ENCODE measurements at regions not wholly inside any gene's neighbourhood (a gene's known extent, or its start where the extent isn't known, plus 50 kb on each side); places are given as distances from the start of the nearest gene placed in this dataset.

DNA sequence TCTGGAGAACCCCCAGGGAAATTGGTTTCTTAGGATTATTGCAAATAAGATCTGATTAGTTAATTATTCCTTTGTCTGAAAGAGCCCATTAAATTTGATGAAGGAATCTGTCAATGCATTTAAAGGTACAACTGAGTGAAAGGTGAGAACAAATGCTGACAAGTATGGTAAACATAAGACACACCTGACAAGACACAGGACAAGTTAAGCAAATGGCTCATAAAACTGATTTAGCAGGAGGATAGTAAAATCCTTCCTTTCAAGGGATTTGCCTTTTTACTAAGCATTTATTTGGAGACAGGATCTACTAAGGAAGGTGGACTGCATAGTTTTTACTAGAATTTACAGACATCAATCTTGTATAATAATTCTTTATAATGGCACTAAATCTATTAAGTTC, 553.9 kb downstream of the SPRY1 start:
- Mint-ChIP-seq H3K36me3 (ENCODE audit: low read depth, unreplicated experiment) (no peaks in the 10 kb centered on the region), H3K9me3 (ENCODE audit: unreplicated experiment) (no peaks in the 10 kb centered on the region), H3K4me3 (ENCODE audit: unreplicated experiment) (no peak overlapping the region), H3K27me3 (ENCODE audit: low read depth, unreplicated experiment) (no peaks in the 10 kb centered on the region), H3K4me1 (ENCODE audit: low read depth, unreplicated experiment) (no peaks in the 10 kb centered on the region), H3K27ac (ENCODE audit: unreplicated experiment) (no peak overlapping the region)
- Histone ChIP-seq H2AFZ (ENCODE audit: low read depth, low read length) (no peak overlapping the region), H3K4me2 (ENCODE audit: low read length) (no peak overlapping the region), H3K79me2 (ENCODE audit: insufficient read depth, low read length) (no peaks in the 10 kb centered on the region), H3K9ac (ENCODE audit: low read length) (no peak overlapping the region), H3K27ac (ENCODE audit: low read depth, low read length) (no peak overlapping the region), H3K4me1 (ENCODE audit: insufficient read depth, low read length) (no peaks in the 10 kb centered on the region), H3K27me3 (ENCODE audit: insufficient read depth, low read length) (no peaks in the 10 kb centered on the region), H3K9me3 (ENCODE audit: insufficient read depth, low read depth, low read length) (no peaks in the 10 kb centered on the region), H3K36me3 (ENCODE audit: insufficient read depth, low read length) (no peaks in the 10 kb centered on the region), H3K4me3 (ENCODE audit: insufficient read depth, low read depth, low read length) (no peak overlapping the region), H4K20me1 (ENCODE audit: insufficient read depth, low read length) (no peaks in the 10 kb centered on the region)
- TF ChIP-seq, protein P1, sequence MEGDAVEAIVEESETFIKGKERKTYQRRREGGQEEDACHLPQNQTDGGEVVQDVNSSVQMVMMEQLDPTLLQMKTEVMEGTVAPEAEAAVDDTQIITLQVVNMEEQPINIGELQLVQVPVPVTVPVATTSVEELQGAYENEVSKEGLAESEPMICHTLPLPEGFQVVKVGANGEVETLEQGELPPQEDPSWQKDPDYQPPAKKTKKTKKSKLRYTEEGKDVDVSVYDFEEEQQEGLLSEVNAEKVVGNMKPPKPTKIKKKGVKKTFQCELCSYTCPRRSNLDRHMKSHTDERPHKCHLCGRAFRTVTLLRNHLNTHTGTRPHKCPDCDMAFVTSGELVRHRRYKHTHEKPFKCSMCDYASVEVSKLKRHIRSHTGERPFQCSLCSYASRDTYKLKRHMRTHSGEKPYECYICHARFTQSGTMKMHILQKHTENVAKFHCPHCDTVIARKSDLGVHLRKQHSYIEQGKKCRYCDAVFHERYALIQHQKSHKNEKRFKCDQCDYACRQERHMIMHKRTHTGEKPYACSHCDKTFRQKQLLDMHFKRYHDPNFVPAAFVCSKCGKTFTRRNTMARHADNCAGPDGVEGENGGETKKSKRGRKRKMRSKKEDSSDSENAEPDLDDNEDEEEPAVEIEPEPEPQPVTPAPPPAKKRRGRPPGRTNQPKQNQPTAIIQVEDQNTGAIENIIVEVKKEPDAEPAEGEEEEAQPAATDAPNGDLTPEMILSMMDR (IDR thresholded peaks at IDR 0.05; ENCODE audit: insufficient read depth, low read depth, low read length) = no peak
- TF ChIP-seq EZH2 (IDR thresholded peaks at IDR 0.05; ENCODE audit: insufficient read depth, low read length) = no peak
- DNase-seq (ENCODE audit: low read depth) (no peak), FAIRE-seq (no peak)

DNA sequence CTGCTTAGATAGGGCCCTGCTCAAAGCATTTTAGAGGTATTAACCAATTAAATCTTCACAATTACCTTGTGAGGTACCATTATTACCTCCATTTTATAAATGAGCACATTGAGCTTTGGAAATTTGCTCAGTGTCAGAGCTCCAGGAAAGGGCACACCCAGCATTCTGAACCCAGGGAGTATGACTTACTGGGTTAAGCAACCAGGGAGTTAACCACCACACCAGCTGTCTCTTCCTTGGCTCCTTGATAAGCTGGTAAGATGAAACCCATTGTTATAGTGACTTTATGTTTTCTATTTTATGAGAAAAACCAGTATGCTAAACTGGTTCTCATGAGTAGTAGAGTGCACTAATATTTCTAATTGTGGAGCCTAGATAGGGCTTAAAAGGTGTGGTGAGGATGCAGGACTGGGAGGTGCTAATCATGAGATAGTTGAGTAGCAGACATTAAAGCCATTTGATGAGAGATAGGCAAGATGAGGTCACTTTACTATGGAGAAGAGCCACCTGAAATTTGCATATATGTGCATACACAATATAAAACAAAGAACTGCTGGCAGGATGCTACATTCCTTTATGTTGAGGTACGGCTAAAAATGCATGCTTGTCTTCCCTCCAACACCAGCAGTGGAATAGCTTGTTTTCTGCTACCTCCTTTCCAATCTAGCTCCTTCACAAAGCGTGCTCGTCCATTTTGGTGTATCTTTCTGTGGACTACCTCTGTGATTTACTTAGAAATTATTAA, 556.1 kb downstream of the SPRY1 start:
- H3K27me3 ChIP-seq (ENCODE audit: insufficient read depth, low read length) = no peaks in the 10 kb centered on the region
- no peak overlapping the region for H3K4me2 ChIP-seq (ENCODE audit: low read length)
- no peak overlapping the region for H3K4me3 Mint-ChIP-seq (ENCODE audit: unreplicated experiment)
- TF ChIP-seq, protein P1 (IDR thresholded peaks at IDR 0.05; ENCODE audit: insufficient read depth, low read depth, low read length) = no peak
- no peak for TF ChIP-seq EZH2 (IDR thresholded peaks at IDR 0.05; ENCODE audit: insufficient read depth, low read length)
- no peak overlapping the region for H3K27ac ChIP-seq (ENCODE audit: low read depth, low read length)
- no peaks in the 10 kb centered on the region for H3K36me3 Mint-ChIP-seq (ENCODE audit: low read depth, unreplicated experiment)
- no peaks in the 10 kb centered on the region for H3K4me1 Mint-ChIP-seq (ENCODE audit: low read depth, unreplicated experiment)
- DNase-seq (ENCODE audit: low read depth) (peak; percentile 60), FAIRE-seq (no peak)
- H3K36me3 ChIP-seq (ENCODE audit: insufficient read depth, low read length) = no peaks in the 10 kb centered on the region
- H3K9ac ChIP-seq (ENCODE audit: low read length) = no peak overlapping the region
- H3K79me2 ChIP-seq (ENCODE audit: insufficient read depth, low read length) = no peaks in the 10 kb centered on the region
- no peak overlapping the region for H3K4me3 ChIP-seq (ENCODE audit: insufficient read depth, low read depth, low read length)
- H3K9me3 ChIP-seq (ENCODE audit: insufficient read depth, low read depth, low read length) = no peaks in the 10 kb centered on the region
- no peak overlapping the region for H3K27ac Mint-ChIP-seq (ENCODE audit: unreplicated experiment)
- no peaks in the 10 kb centered on the region for H3K4me1 ChIP-seq (ENCODE audit: insufficient read depth, low read length)
- H3K27me3 Mint-ChIP-seq (ENCODE audit: low read depth, unreplicated experiment) = no peaks in the 10 kb centered on the region
- no peaks in the 10 kb centered on the region for H4K20me1 ChIP-seq (ENCODE audit: insufficient read depth, low read length)
- H2AFZ ChIP-seq (ENCODE audit: low read depth, low read length) = no peak overlapping the region
- no peaks in the 10 kb centered on the region for H3K9me3 Mint-ChIP-seq (ENCODE audit: unreplicated experiment)

DNA sequence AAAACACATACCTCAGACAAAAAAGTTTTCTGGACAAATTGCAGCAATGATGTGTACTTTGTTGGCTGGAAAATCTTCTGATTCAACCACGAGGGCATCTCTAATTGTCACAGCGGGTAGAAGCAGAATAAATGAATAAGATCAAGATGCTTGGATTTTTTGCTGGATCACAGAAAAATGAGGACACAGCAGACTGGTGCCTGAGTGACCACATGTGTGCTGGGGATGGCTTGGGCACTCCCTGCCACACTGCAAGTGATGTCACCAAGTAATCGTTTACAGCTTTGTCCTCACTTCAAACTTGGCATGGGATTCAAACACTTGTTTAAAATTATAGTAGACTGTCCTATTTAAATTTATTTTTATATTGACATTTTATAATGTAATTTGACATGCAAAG, 557.0 kb downstream of the SPRY1 start:
- Histone ChIP-seq H2AFZ (ENCODE audit: low read depth, low read length) (no peak overlapping the region), H3K27ac (ENCODE audit: low read depth, low read length) (no peak overlapping the region), H4K20me1 (ENCODE audit: insufficient read depth, low read length) (no peaks in the 10 kb centered on the region), H3K79me2 (ENCODE audit: insufficient read depth, low read length) (no peaks in the 10 kb centered on the region), H3K9me3 (ENCODE audit: insufficient read depth, low read depth, low read length) (no peaks in the 10 kb centered on the region), H3K27me3 (ENCODE audit: insufficient read depth, low read length) (no peaks in the 10 kb centered on the region), H3K9ac (ENCODE audit: low read length) (no peak overlapping the region), H3K4me1 (ENCODE audit: insufficient read depth, low read length) (no peaks in the 10 kb centered on the region), H3K4me3 (ENCODE audit: insufficient read depth, low read depth, low read length) (no peak overlapping the region), H3K4me2 (ENCODE audit: low read length) (no peak overlapping the region), H3K36me3 (ENCODE audit: insufficient read depth, low read length) (no peaks in the 10 kb centered on the region)
- Mint-ChIP-seq H3K4me3 (ENCODE audit: unreplicated experiment) (no peak overlapping the region), H3K4me1 (ENCODE audit: low read depth, unreplicated experiment) (no peaks in the 10 kb centered on the region), H3K36me3 (ENCODE audit: low read depth, unreplicated experiment) (no peaks in the 10 kb centered on the region), H3K27me3 (ENCODE audit: low read depth, unreplicated experiment) (no peaks in the 10 kb centered on the region), H3K9me3 (ENCODE audit: unreplicated experiment) (no peaks in the 10 kb centered on the region), H3K27ac (ENCODE audit: unreplicated experiment) (no peak overlapping the region)
- TF ChIP-seq, protein P1 (IDR thresholded peaks at IDR 0.05; ENCODE audit: insufficient read depth, low read depth, low read length) = no peak
- TF ChIP-seq EZH2 (IDR thresholded peaks at IDR 0.05; ENCODE audit: insufficient read depth, low read length) = no peak
- no peak for FAIRE-seq
- no peak for DNase-seq (ENCODE audit: low read depth)
